ENCODE measurements at regions not wholly inside any gene's neighbourhood (a gene's known extent, or its start where the extent isn't known, plus 50 kb on each side); places are given as distances from the start of the nearest gene placed in this dataset.

GRCh38 chr9:81532251-81532650 is 157.1 kb downstream of the TLE1 start:
- DNase-seq (ENCODE audit: low read depth), result no peak

GRCh38 chr9:81531511-81531910 is 157.8 kb downstream of the TLE1 start:
- no peak for DNase-seq (ENCODE audit: low read depth)

GRCh38 chr9:81530846-81531245 is 158.5 kb downstream of the TLE1 start:
- DNase-seq (ENCODE audit: low read depth), result no peak

GRCh38 chr9:81530310-81530810 is 159.0 kb downstream of the TLE1 start:
- DNase-seq (ENCODE audit: low read depth), result no peak

GRCh38 chr9:81529556-81530193 is 159.7 kb downstream of the TLE1 start:
- DNase-seq (ENCODE audit: low read depth), result no peak

- DNase-seq (ENCODE audit: low read depth), result no peak
Observed at GRCh38 chr9:81526587-81526986, 162.8 kb downstream of the TLE1 start.

GRCh38 chr9:81522716-81523551 is 166.4 kb downstream of the TLE1 start:
- DNase-seq (ENCODE audit: low read depth), result no peak

GRCh38 chr9:81521892-81522291 is 167.5 kb downstream of the TLE1 start:
- DNase-seq (ENCODE audit: low read depth), result no peak

GRCh38 chr9:81519816-81520495 is 169.4 kb downstream of the TLE1 start:
- DNase-seq (ENCODE audit: low read depth), result no peak

GRCh38 chr9:81517954-81518353 is 171.4 kb downstream of the TLE1 start:
- DNase-seq (ENCODE audit: low read depth), result no peak

- DNase-seq (ENCODE audit: low read depth), result no peak
Observed at GRCh38 chr9:81513059-81513458, 176.3 kb downstream of the TLE1 start.

GRCh38 chr9:81512641-81513040 is 176.7 kb downstream of the TLE1 start:
- DNase-seq (ENCODE audit: low read depth), result no peak

GRCh38 chr9:81508476-81508875 is 180.9 kb downstream of the TLE1 start:
- DNase-seq (ENCODE audit: low read depth), result no peak

GRCh38 chr9:81506941-81507864 is 182.1 kb downstream of the TLE1 start:
- DNase-seq (ENCODE audit: low read depth), result no peak

GRCh38 chr9:81499594-81499993 is 189.8 kb downstream of the TLE1 start:
- no peak for DNase-seq (ENCODE audit: low read depth)

GRCh38 chr9:81499021-81499454 is 190.3 kb downstream of the TLE1 start:
- no peak for DNase-seq (ENCODE audit: low read depth)

- no peak for DNase-seq (ENCODE audit: low read depth)
Observed at GRCh38 chr9:81498576-81498975, 190.8 kb downstream of the TLE1 start.

- DNase-seq (ENCODE audit: low read depth), result no peak
Observed at GRCh38 chr9:81497091-81497490, 192.3 kb downstream of the TLE1 start.

- DNase-seq (ENCODE audit: low read depth), result no peak
Observed at GRCh38 chr9:81492710-81493447, 196.5 kb downstream of the TLE1 start.

GRCh38 chr9:81490605-81491331 is 198.6 kb downstream of the TLE1 start:
- no peak for DNase-seq (ENCODE audit: low read depth)

Data from stimulated activated CD8-positive, alpha-beta memory T cell treated with anti-CD3 and anti-CD28 coated beads, Interleukin-12 subunit alpha, Interleukin-12 subunit beta, amount 100 ng/mL, for 1 hour (primary cell).